Nucleus accumbens (tissue), 56 donors: ENCODE measurements at regions not wholly inside any gene's neighbourhood (a gene's known extent, or its start where the extent isn't known, plus 50 kb on each side); places are given as distances from the start of the nearest gene placed in this dataset.

Experiments
- DNase-seq, 56 donors: peaks; one replicate each; lab custom pipeline; 2025; lab: John Stamatoyannopoulos, UW

- DNase-seq: no peak
Observed at GRCh38 chr10:129093641-129094040, 373.4 kb upstream of the MGMT start.

- DNase-seq: no peak
Observed at GRCh38 chr10:129094233-129094632, 372.8 kb upstream of the MGMT start.

- DNase-seq: no peak
Observed at GRCh38 chr10:129094861-129095260, 372.2 kb upstream of the MGMT start.

- DNase-seq: no peak
Observed at GRCh38 chr10:129095680-129096064, 371.4 kb upstream of the MGMT start.

- no peak for DNase-seq
Observed at GRCh38 chr10:129096065-129096984, 370.7 kb upstream of the MGMT start.

GRCh38 chr10:129097776-129098330 is 369.2 kb upstream of the MGMT start:
- DNase-seq: no peak

- DNase-seq: no peak
Observed at GRCh38 chr10:129098517-129098916, 368.5 kb upstream of the MGMT start.

- DNase-seq: no peak
Observed at GRCh38 chr10:129099486-129099885, 367.6 kb upstream of the MGMT start.

- no peak for DNase-seq
Observed at GRCh38 chr10:129099992-129100391, 367.0 kb upstream of the MGMT start.

GRCh38 chr10:129101232-129101980 is 365.6 kb upstream of the MGMT start:
- no peak for DNase-seq

- peak in 1 of 56 donors; percentile 27 for DNase-seq
Observed at GRCh38 chr10:129102906-129103693, 363.9 kb upstream of the MGMT start.

- no peak for DNase-seq
Observed at GRCh38 chr10:129104266-129105045, 362.6 kb upstream of the MGMT start.

- DNase-seq: no peak
Observed at GRCh38 chr10:129105266-129105665, 361.8 kb upstream of the MGMT start.

- DNase-seq: no peak
Observed at GRCh38 chr10:129106314-129106713, 360.7 kb upstream of the MGMT start.

- no peak for DNase-seq
Observed at GRCh38 chr10:129107525-129107924, 359.5 kb upstream of the MGMT start.

- no peak for DNase-seq
Observed at GRCh38 chr10:129108378-129108777, 358.7 kb upstream of the MGMT start.

GRCh38 chr10:129108994-129109393 is 358.0 kb upstream of the MGMT start:
- DNase-seq: no peak

GRCh38 chr10:129110780-129111179 is 356.3 kb upstream of the MGMT start:
- no peak for DNase-seq

- DNase-seq: no peak
Observed at GRCh38 chr10:129111922-129112321, 355.1 kb upstream of the MGMT start.

- no peak for DNase-seq
Observed at GRCh38 chr10:129114588-129114987, 352.5 kb upstream of the MGMT start.
